ENCODE measurements at regions not wholly inside any gene's neighbourhood (a gene's known extent, or its start where the extent isn't known, plus 50 kb on each side); places are given as distances from the start of the nearest gene placed in this dataset.

- TF ChIP-seq CTCF (IDR thresholded peaks at IDR 0.05): no peak
- ATAC-seq (ENCODE audit: insufficient number of reproducible peaks, low FRiP score, low read depth): no peak
- DNase-seq (ENCODE audit: low spot score): no peak
- H3K36me3 ChIP-seq: no peaks in the 10 kb centered on the region
- no peaks in the 10 kb centered on the region for H3K9me3 ChIP-seq
- H3K4me3 ChIP-seq: no peak overlapping the region
- H3K27me3 ChIP-seq (replicated peaks; ENCODE audit: insufficient read depth): no peaks in the 10 kb centered on the region
- H3K4me1 ChIP-seq (ENCODE audit: control insufficient read depth in 1 of 2, low read depth in 2 of 2): peaks cover 0 to 5% of the 10 kb centered on the region in 2 donors
- no peak overlapping the region for H3K27ac ChIP-seq
Measured at GRCh38 chr14:38838049-38838978, 264.7 kb downstream of the SEC23A start.

GRCh38 chr14:38837343-38838048 is 265.5 kb downstream of the SEC23A start:
- no peak overlapping the region for H3K27ac ChIP-seq
- ATAC-seq (ENCODE audit: insufficient number of reproducible peaks, low FRiP score, low read depth) (no peak), DNase-seq (ENCODE audit: low spot score) (no peak)

GRCh38 chr14:38836539-38836938 is 266.5 kb downstream of the SEC23A start:
- TF ChIP-seq CTCF (IDR thresholded peaks at IDR 0.05): no peak
- no peak for ATAC-seq (ENCODE audit: insufficient number of reproducible peaks, low FRiP score, low read depth)
- DNase-seq (ENCODE audit: low spot score): no peak
- Histone ChIP-seq H3K4me1 (ENCODE audit: control insufficient read depth in 1 of 2, low read depth in 2 of 2) (peaks cover 0 to 5% of the 10 kb centered on the region in 2 donors), H3K27ac (no peak overlapping the region), H3K4me3 (no peak overlapping the region), H3K9me3 (no peaks in the 10 kb centered on the region), H3K36me3 (no peaks in the 10 kb centered on the region), H3K27me3 (replicated peaks; ENCODE audit: insufficient read depth) (no peaks in the 10 kb centered on the region)

More at GRCh38 chr14:38837343-38838048, 265.5 kb downstream of the SEC23A start:
- Histone ChIP-seq H3K9me3 (no peaks in the 10 kb centered on the region), H3K4me3 (no peak overlapping the region), H3K27me3 (replicated peaks; ENCODE audit: insufficient read depth) (no peaks in the 10 kb centered on the region), H3K36me3 (no peaks in the 10 kb centered on the region), H3K4me1 (ENCODE audit: control insufficient read depth in 1 of 2, low read depth in 2 of 2) (peaks cover 0 to 5% of the 10 kb centered on the region in 2 donors)
- TF ChIP-seq CTCF (IDR thresholded peaks at IDR 0.05): no peak

GRCh38 chr14:38835874-38836273 is 267.2 kb downstream of the SEC23A start:
- Histone ChIP-seq H3K27me3 (replicated peaks; ENCODE audit: insufficient read depth) (no peaks in the 10 kb centered on the region), H3K36me3 (no peaks in the 10 kb centered on the region), H3K27ac (no peak overlapping the region), H3K9me3 (no peaks in the 10 kb centered on the region), H3K4me3 (no peak overlapping the region), H3K4me1 (ENCODE audit: control insufficient read depth in 1 of 2, low read depth in 2 of 2) (peaks cover 0 to 3% of the 10 kb centered on the region in 2 donors)
- no peak for TF ChIP-seq CTCF (IDR thresholded peaks at IDR 0.05)
- DNase-seq (ENCODE audit: low spot score) (no peak), ATAC-seq (ENCODE audit: insufficient number of reproducible peaks, low FRiP score, low read depth) (no peak)

- Histone ChIP-seq H3K9me3 (no peaks in the 10 kb centered on the region), H3K36me3 (no peaks in the 10 kb centered on the region), H3K27me3 (replicated peaks; ENCODE audit: insufficient read depth) (no peaks in the 10 kb centered on the region), H3K4me1 (ENCODE audit: control insufficient read depth in 1 of 2, low read depth in 2 of 2) (peaks cover 0 to 18% of the 10 kb centered on the region in 2 donors), H3K27ac (peak overlapping the region in 1 of 2 donors; percentile 10), H3K4me3 (peak overlapping the region; percentile 16)
- no peak for ATAC-seq (ENCODE audit: insufficient number of reproducible peaks, low FRiP score, low read depth)
- no peak for DNase-seq (ENCODE audit: low spot score)
- TF ChIP-seq CTCF (IDR thresholded peaks at IDR 0.05): no peak
Measured at GRCh38 chr14:38828183-38828827, 274.7 kb downstream of the SEC23A start.
